ENCODE measurements at regions not wholly inside any gene's neighbourhood (a gene's known extent, or its start where the extent isn't known, plus 50 kb on each side); places are given as distances from the start of the nearest gene placed in this dataset.

- no peaks in the 10 kb centered on the region for H3K36me3 ChIP-seq (ENCODE audit: control insufficient read depth in 2 of 2, extremely low read depth in 1 of 2, insufficient read depth in 2 of 2, low read length in 2 of 2)
- FAIRE-seq (no peak), DNase-seq (ENCODE audit: low read depth, low spot score) (no peak)
- POLR2A ChIA-PET: no interaction called here
- BruUV-seq (replicated peaks): no TSS peak
- dilution Hi-C loops (cut with MboI; ENCODE audit: extremely low pct_ligation_motif_present, low sequenced_read_pairs): no loop called here
- peaks cover 18% of the 10 kb centered on the region for H3K4me1 ChIP-seq (ENCODE audit: control insufficient read depth, extremely low read depth, insufficient read depth, low read length)
- intact Hi-C loops (cut with micrococcal nuclease): no loop called here
- no peak overlapping the region for H3K9ac ChIP-seq (replicated peaks; ENCODE audit: extremely low read depth, insufficient read depth, low read length)
- CTCF ChIA-PET: no interaction called here
- TF ChIP-seq JUN (IDR thresholded peaks at IDR 0.05; ENCODE audit: borderline replicate concordance, insufficient read depth, insufficient read length, low read depth) (peak; percentile 7), EZH2 (IDR thresholded peaks at IDR 0.05; ENCODE audit: borderline replicate concordance, low read depth, low read length, severe bottlenecking) (no peak)
- peaks cover 4 to 7% of the 10 kb centered on the region in 2 experiments for H3K27me3 ChIP-seq (ENCODE audit: control insufficient read depth in 2 of 2, insufficient read depth in 2 of 2, low read length in 2 of 2)
- H3K9me3 ChIP-seq (replicated peaks; ENCODE audit: control insufficient read depth, insufficient read depth, low read length): no peaks in the 10 kb centered on the region
- H3K79me2 ChIP-seq (ENCODE audit: control insufficient read depth, insufficient read depth, low read length): no peaks in the 10 kb centered on the region
- no peaks in the 10 kb centered on the region for H3K9me1 ChIP-seq (replicated peaks; ENCODE audit: control insufficient read depth, extremely low read depth, insufficient read depth, low read length)
- H3K4me3 ChIP-seq (replicated peaks in 1 of 3; ENCODE audit: insufficient read depth in 1 of 3, low read depth in 1 of 3, low read length in 3 of 3): no peak overlapping the region
- H3K27ac ChIP-seq (ENCODE audit: insufficient read depth, low read depth, low read length): no peak overlapping the region
- H3K4me2 ChIP-seq (ENCODE audit: insufficient read depth, low read length): no peak overlapping the region
- H2AFZ ChIP-seq (ENCODE audit: low read depth, low read length): no peak overlapping the region
- no peaks in the 10 kb centered on the region for H4K20me1 ChIP-seq (replicated peaks; ENCODE audit: control insufficient read depth, extremely low read depth, insufficient read depth, low read length)
Observed at GRCh38 chr9:81824802-81825730, 103.2 kb upstream of the SPATA31D4 start.

GRCh38 chr9:81825846-81826516 lies 102.2 kb upstream of the SPATA31D4 start:
- ChIA-PET CTCF (interaction anchor here (1.2 kb wide), 1 partner anchor 12 kb away, joined by 4 read pairs; no protein-coding TSS in a partner anchor), POLR2A (no interaction called here)
- no peak for DNase-seq (ENCODE audit: low read depth, low spot score)
- peaks cover 4 to 7% of the 10 kb centered on the region in 2 experiments for H3K27me3 ChIP-seq (ENCODE audit: control insufficient read depth in 2 of 2, insufficient read depth in 2 of 2, low read length in 2 of 2)
- H3K9ac ChIP-seq (replicated peaks; ENCODE audit: extremely low read depth, insufficient read depth, low read length): no peak overlapping the region
- BruUV-seq (replicated peaks): no TSS peak
- H3K4me2 ChIP-seq (ENCODE audit: insufficient read depth, low read length): no peak overlapping the region
- H3K27ac ChIP-seq (ENCODE audit: insufficient read depth, low read depth, low read length): no peak overlapping the region
- intact Hi-C loops (cut with micrococcal nuclease): no loop called here
- no peaks in the 10 kb centered on the region for H3K36me3 ChIP-seq (ENCODE audit: control insufficient read depth in 2 of 2, extremely low read depth in 1 of 2, insufficient read depth in 2 of 2, low read length in 2 of 2)
- no peaks in the 10 kb centered on the region for H3K9me3 ChIP-seq (replicated peaks; ENCODE audit: control insufficient read depth, insufficient read depth, low read length)
- no peaks in the 10 kb centered on the region for H3K79me2 ChIP-seq (ENCODE audit: control insufficient read depth, insufficient read depth, low read length)
- no peak for TF ChIP-seq MYC (IDR thresholded peaks at IDR 0.05; ENCODE audit: low read depth, low read length)
- no peak for TF ChIP-seq POLR2A (IDR thresholded peaks at IDR 0.05; ENCODE audit: low read depth, low read length)
- TF ChIP-seq, protein P1, sequence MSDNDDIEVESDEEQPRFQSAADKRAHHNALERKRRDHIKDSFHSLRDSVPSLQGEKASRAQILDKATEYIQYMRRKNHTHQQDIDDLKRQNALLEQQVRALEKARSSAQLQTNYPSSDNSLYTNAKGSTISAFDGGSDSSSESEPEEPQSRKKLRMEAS (IDR thresholded peaks at IDR 0.05; ENCODE audit: insufficient read depth, insufficient read length): no peak
- no peak for TF ChIP-seq CTCF (IDR thresholded peaks at IDR 0.05; ENCODE audit: extremely low read depth in 1 of 2, insufficient read depth in 1 of 2, low read depth in 1 of 2, low read length in 2 of 2)
- TF ChIP-seq FOS (IDR thresholded peaks at IDR 0.05; ENCODE audit: borderline replicate concordance, insufficient read depth, low read length): no peak
- no peak for TF ChIP-seq EZH2 (IDR thresholded peaks at IDR 0.05; ENCODE audit: borderline replicate concordance, low read depth, low read length, severe bottlenecking)
- no peak for TF ChIP-seq POLR2AphosphoS5 (IDR thresholded peaks at IDR 0.05; ENCODE audit: insufficient read depth, low read depth, low read length)
- TF ChIP-seq JUN (IDR thresholded peaks at IDR 0.05; ENCODE audit: borderline replicate concordance, insufficient read depth, insufficient read length, low read depth): no peak
- no peak for TF ChIP-seq GATA2 (IDR thresholded peaks at IDR 0.05; ENCODE audit: insufficient read depth, insufficient read length, low read depth, low read length)
- H4K20me1 ChIP-seq (replicated peaks; ENCODE audit: control insufficient read depth, extremely low read depth, insufficient read depth, low read length): no peaks in the 10 kb centered on the region
- FAIRE-seq: peak; percentile 18
- H3K4me3 ChIP-seq (replicated peaks in 1 of 3; ENCODE audit: insufficient read depth in 1 of 3, low read depth in 1 of 3, low read length in 3 of 3): no peak overlapping the region
- H3K4me1 ChIP-seq (ENCODE audit: control insufficient read depth, extremely low read depth, insufficient read depth, low read length): peaks cover 18% of the 10 kb centered on the region
- H3K9me1 ChIP-seq (replicated peaks; ENCODE audit: control insufficient read depth, extremely low read depth, insufficient read depth, low read length): no peaks in the 10 kb centered on the region
- H2AFZ ChIP-seq (ENCODE audit: low read depth, low read length): no peak overlapping the region
- dilution Hi-C loops (cut with MboI; ENCODE audit: extremely low pct_ligation_motif_present, low sequenced_read_pairs): no loop called here

All from endothelial cell of umbilical vein (primary cell).